HFF-Myc (cell line): ENCODE measurements at regions not wholly inside any gene's neighbourhood (a gene's known extent, or its start where the extent isn't known, plus 50 kb on each side); places are given as distances from the start of the nearest gene placed in this dataset.

Experiments
- DNase-seq: peaks from one replicate; pipeline ENCODE4 v3.0.0-alpha.2; 2011; ENCODE audit warnings: low read depth; ENCODE audit errors: extremely low read depth
- H3K4me3 ChIP-seq: replicated peaks from 2 replicates; pipeline ENCODE4 v1.5.1; 2011; ENCODE audit warnings: low read depth, mild to moderate bottlenecking, control low read depth, low read length
- CTCF ChIP-seq: IDR thresholded peaks from 2 replicates; pipeline ENCODE4 v1.5.1; 2012; ENCODE audit warnings: mild to moderate bottlenecking, low read depth, low read length, control low read depth; ENCODE audit errors: missing control alignments

- H3K4me3 ChIP-seq: no peak overlapping the region
- TF ChIP-seq CTCF: no peak
- DNase-seq: no peak
These were observed 82.5 kb upstream of the BHLHE23 start for GRCh38 chr20:63089051-63089907.

- no peak for TF ChIP-seq CTCF
- DNase-seq: no peak
- no peak overlapping the region for H3K4me3 ChIP-seq
These were observed 81.3 kb upstream of the BHLHE23 start for GRCh38 chr20:63087872-63088680.

GRCh38 chr20:63087236-63087871 lies 80.6 kb upstream of the BHLHE23 start:
- no peak overlapping the region for H3K4me3 ChIP-seq
- TF ChIP-seq CTCF: no peak
- DNase-seq: no peak

GRCh38 chr20:63086421-63087235 lies 79.9 kb upstream of the BHLHE23 start:
- no peak overlapping the region for H3K4me3 ChIP-seq
- DNase-seq: no peak
- TF ChIP-seq CTCF: no peak

- no peak overlapping the region for H3K4me3 ChIP-seq
- no peak for DNase-seq
- TF ChIP-seq CTCF: no peak
These were observed 78.5 kb upstream of the BHLHE23 start for GRCh38 chr20:63085151-63085861.

GRCh38 chr20:63084563-63084927 lies 77.8 kb upstream of the BHLHE23 start:
- no peak for DNase-seq
- no peak for TF ChIP-seq CTCF
- H3K4me3 ChIP-seq: no peak overlapping the region
